Neural progenitor cell (in vitro differentiated cells): ENCODE measurements at regions not wholly inside any gene's neighbourhood (a gene's known extent, or its start where the extent isn't known, plus 50 kb on each side); places are given as distances from the start of the nearest gene placed in this dataset.

Experiments used
- DNase-seq: peaks from one replicate; pipeline ENCODE4 v3.0.0-alpha.2; 2016; ENCODE audit warnings: low spot score
- H2AFZ ChIP-seq: fragments of 200-600 bp; sonication (generic); replicated peaks from 2 replicates; pipeline ENCODE4 v1.6.1; 2016; ENCODE audit warnings: antibody characterized with exemption
- H3F3A ChIP-seq: fragments of 200-600 bp; sonication (generic); 2 replicates; pipeline ENCODE4 v1.6.1; 2016; ENCODE audit warnings: antibody characterized with exemption, low read depth
- H3K27ac ChIP-seq: fragments of 200-600 bp; sonication (generic); 2 replicates; pipeline ENCODE4 v1.5.1; 2016; ENCODE audit warnings: mild to moderate bottlenecking
- H3K27me3 ChIP-seq: fragments of 200-600 bp; sonication (generic); 2 replicates; pipeline ENCODE4 v1.6.1; 2016; ENCODE audit warnings: mild to moderate bottlenecking, moderate library complexity
- H3K36me3 ChIP-seq: fragments of 200-600 bp; sonication (generic); 2 replicates; pipeline ENCODE4 v1.5.1; 2016
- H3K4me1 ChIP-seq: fragments of 200-600 bp; sonication (generic); 2 replicates; pipeline ENCODE4 v1.6.1; 2016; ENCODE audit warnings: mixed run types
- H3K4me2 ChIP-seq: fragments of 200-600 bp; sonication (generic); 2 replicates; pipeline ENCODE4 v1.6.1; 2016
- H3K4me3 ChIP-seq: fragments of 200-600 bp; sonication (generic); 2 replicates; pipeline ENCODE4 v1.5.1; 2016
- H3K79me2 ChIP-seq: fragments of 200-600 bp; sonication (generic); 2 replicates; pipeline ENCODE4 v1.6.1; 2016; ENCODE audit warnings: low read depth
- H3K9ac ChIP-seq: fragments of 200-600 bp; sonication (generic); 2 replicates; pipeline ENCODE4 v1.6.1; 2016
- H3K9me3 ChIP-seq: fragments of 200-600 bp; sonication (generic); 2 replicates; pipeline ENCODE4 v1.5.1; 2016; ENCODE audit warnings: low read depth
- H4K20me1 ChIP-seq: fragments of 200-600 bp; sonication (generic); 2 replicates; pipeline ENCODE4 v1.6.1; 2016; ENCODE audit warnings: low read depth
- H3K27ac Mint-ChIP-seq: 3 replicates; pipeline ENCODE4 v1.8.0; 2021; ENCODE audit warnings: mixed read lengths
- H3K27me3 Mint-ChIP-seq: 2 replicates; pipeline ENCODE4 v1.8.0; 2022; ENCODE audit warnings: low read depth, mild to moderate bottlenecking, inconsistent platforms, moderate library complexity, mixed read lengths; ENCODE audit not compliant: insufficient read depth
- H3K36me3 Mint-ChIP-seq: 3 replicates; pipeline ENCODE4 v1.8.0; 2021; ENCODE audit warnings: mixed read lengths
- H3K4me1 Mint-ChIP-seq: 3 replicates; pipeline ENCODE4 v1.8.0; 2021; ENCODE audit warnings: mixed read lengths
- H3K4me3 Mint-ChIP-seq: 3 replicates; pipeline ENCODE4 v1.8.0; 2021; ENCODE audit warnings: mild to moderate bottlenecking, moderate library complexity, mixed read lengths
- H3K9me3 Mint-ChIP-seq: 3 replicates; pipeline ENCODE4 v1.8.0; 2020; ENCODE audit warnings: mixed read lengths
- EZH2 ChIP-seq: fragments of 200-600 bp; sonication (generic); IDR thresholded peaks from 2 replicates; pipeline ENCODE4 v1.6.1; 2017; ENCODE audit warnings: antibody characterized with exemption, mild to moderate bottlenecking, moderate library complexity
- EZH2phosphoT487 ChIP-seq: fragments of 200-600 bp; sonication (generic); IDR thresholded peaks from 2 replicates; pipeline ENCODE4 v1.6.1; 2017; ENCODE audit warnings: antibody characterized with exemption
- TF ChIP-seq, protein P1 (sequence below): fragments of 200-600 bp; sonication (generic); IDR thresholded peaks from 2 replicates; pipeline ENCODE4 v1.5.1; 2017; ENCODE audit warnings: antibody characterized with exemption, mild to moderate bottlenecking

DNA sequence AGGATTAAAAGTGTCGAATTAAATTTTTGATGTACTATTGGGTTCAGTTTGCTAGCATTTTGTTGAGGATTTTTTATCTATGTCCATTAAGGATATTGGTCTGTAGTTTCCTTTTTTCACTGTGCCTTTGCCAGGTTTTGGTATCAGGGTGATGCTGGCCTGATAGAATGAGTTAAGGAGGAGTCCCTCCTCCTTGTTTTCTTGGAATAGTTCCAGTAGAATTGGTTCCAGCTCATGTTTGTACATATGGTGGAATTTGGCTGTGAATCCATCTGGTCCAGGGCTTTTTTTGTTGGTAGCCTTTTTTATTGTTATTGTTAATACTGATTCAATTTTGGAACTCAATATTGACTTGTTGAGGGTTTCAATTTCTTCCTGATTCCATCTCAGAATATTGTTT is 141.8 kb downstream of the SIM1 start:
- Histone ChIP-seq H3K27ac (no peak overlapping the region), H3K79me2 (no peaks in the 10 kb centered on the region), H3K4me1 (no peaks in the 10 kb centered on the region), H3K9ac (no peak overlapping the region), H4K20me1 (no peaks in the 10 kb centered on the region), H3K4me3 (no peak overlapping the region), H3F3A (no peaks in the 10 kb centered on the region), H2AFZ (no peak overlapping the region), H3K27me3 (no peaks in the 10 kb centered on the region), H3K9me3 (no peaks in the 10 kb centered on the region), H3K36me3 (no peaks in the 10 kb centered on the region), H3K4me2 (no peak overlapping the region)
- peaks cover 4% of the 10 kb centered on the region for H3K9me3 Mint-ChIP-seq
- TF ChIP-seq EZH2phosphoT487 (no peak), EZH2 (no peak)
- TF ChIP-seq, protein P1, sequence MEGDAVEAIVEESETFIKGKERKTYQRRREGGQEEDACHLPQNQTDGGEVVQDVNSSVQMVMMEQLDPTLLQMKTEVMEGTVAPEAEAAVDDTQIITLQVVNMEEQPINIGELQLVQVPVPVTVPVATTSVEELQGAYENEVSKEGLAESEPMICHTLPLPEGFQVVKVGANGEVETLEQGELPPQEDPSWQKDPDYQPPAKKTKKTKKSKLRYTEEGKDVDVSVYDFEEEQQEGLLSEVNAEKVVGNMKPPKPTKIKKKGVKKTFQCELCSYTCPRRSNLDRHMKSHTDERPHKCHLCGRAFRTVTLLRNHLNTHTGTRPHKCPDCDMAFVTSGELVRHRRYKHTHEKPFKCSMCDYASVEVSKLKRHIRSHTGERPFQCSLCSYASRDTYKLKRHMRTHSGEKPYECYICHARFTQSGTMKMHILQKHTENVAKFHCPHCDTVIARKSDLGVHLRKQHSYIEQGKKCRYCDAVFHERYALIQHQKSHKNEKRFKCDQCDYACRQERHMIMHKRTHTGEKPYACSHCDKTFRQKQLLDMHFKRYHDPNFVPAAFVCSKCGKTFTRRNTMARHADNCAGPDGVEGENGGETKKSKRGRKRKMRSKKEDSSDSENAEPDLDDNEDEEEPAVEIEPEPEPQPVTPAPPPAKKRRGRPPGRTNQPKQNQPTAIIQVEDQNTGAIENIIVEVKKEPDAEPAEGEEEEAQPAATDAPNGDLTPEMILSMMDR: no peak
- H3K36me3 Mint-ChIP-seq: no peaks in the 10 kb centered on the region
- H3K27me3 Mint-ChIP-seq: no peaks in the 10 kb centered on the region
- H3K4me1 Mint-ChIP-seq: no peaks in the 10 kb centered on the region
- no peak overlapping the region for H3K4me3 Mint-ChIP-seq
- DNase-seq: no peak
- no peak overlapping the region for H3K27ac Mint-ChIP-seq

DNA sequence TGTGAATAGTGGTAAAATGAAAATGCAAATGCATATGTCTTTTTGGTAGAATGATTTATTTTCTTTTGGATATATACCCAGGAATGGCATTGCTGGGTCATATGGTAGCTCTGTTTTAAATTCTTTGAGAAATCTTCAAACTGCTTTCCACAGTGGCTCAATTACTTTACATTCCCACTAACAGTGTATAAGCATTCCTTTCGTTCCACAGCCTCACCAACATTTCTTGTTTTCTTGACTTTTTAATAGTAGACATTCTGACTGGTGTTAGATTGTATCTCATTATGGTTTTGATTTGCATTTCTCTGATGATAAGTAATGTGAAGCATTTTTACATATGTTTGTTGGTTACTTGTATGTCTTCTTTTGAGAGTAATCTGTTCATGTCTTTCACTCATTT is 144.0 kb downstream of the SIM1 start:
- Histone ChIP-seq H2AFZ (no peak overlapping the region), H3K27ac (no peak overlapping the region), H3K9ac (no peak overlapping the region), H3K36me3 (no peaks in the 10 kb centered on the region), H3K79me2 (no peaks in the 10 kb centered on the region), H3K9me3 (no peaks in the 10 kb centered on the region), H3K4me3 (no peak overlapping the region), H3F3A (no peaks in the 10 kb centered on the region), H4K20me1 (no peaks in the 10 kb centered on the region), H3K4me2 (no peak overlapping the region), H3K27me3 (no peaks in the 10 kb centered on the region), H3K4me1 (no peaks in the 10 kb centered on the region)
- no peaks in the 10 kb centered on the region for H3K36me3 Mint-ChIP-seq
- H3K4me1 Mint-ChIP-seq: no peaks in the 10 kb centered on the region
- H3K27ac Mint-ChIP-seq: no peak overlapping the region
- TF ChIP-seq EZH2 (no peak), EZH2phosphoT487 (no peak)
- TF ChIP-seq, protein P1: no peak
- H3K9me3 Mint-ChIP-seq: peaks cover 4% of the 10 kb centered on the region
- H3K4me3 Mint-ChIP-seq: no peak overlapping the region
- no peak for DNase-seq
- H3K27me3 Mint-ChIP-seq: no peaks in the 10 kb centered on the region

DNA sequence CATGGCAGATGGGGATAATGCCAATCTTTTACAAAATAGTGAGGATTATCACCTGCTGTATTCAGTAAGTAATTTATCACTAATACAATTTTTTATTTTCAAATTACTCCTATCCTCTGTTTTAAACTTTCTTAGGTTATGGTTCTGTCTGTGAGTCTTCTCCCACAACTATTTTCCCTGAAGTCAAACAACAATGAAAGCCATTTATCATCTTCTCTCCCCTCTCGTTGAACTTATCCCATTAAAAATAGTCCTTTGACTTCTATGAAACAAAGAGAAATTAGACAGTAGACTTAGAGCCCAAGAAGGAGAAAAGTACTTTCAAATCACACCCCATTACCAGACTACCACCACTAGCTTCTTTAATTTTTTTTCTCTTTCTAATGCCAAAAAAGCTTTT is 147.7 kb downstream of the SIM1 start:
- Histone ChIP-seq H3K36me3 (no peaks in the 10 kb centered on the region), H3K9ac (no peak overlapping the region), H3K27ac (no peak overlapping the region), H3K4me3 (no peak overlapping the region), H4K20me1 (no peaks in the 10 kb centered on the region), H3K4me1 (no peaks in the 10 kb centered on the region), H3K4me2 (no peak overlapping the region), H2AFZ (no peak overlapping the region), H3F3A (no peaks in the 10 kb centered on the region), H3K9me3 (no peaks in the 10 kb centered on the region), H3K27me3 (no peaks in the 10 kb centered on the region), H3K79me2 (no peaks in the 10 kb centered on the region)
- no peaks in the 10 kb centered on the region for H3K4me1 Mint-ChIP-seq
- no peaks in the 10 kb centered on the region for H3K27me3 Mint-ChIP-seq
- no peaks in the 10 kb centered on the region for H3K36me3 Mint-ChIP-seq
- peaks cover 4% of the 10 kb centered on the region for H3K9me3 Mint-ChIP-seq
- TF ChIP-seq EZH2 (no peak), EZH2phosphoT487 (no peak)
- TF ChIP-seq, protein P1: no peak
- no peak overlapping the region for H3K27ac Mint-ChIP-seq
- DNase-seq: no peak
- no peak overlapping the region for H3K4me3 Mint-ChIP-seq

DNA sequence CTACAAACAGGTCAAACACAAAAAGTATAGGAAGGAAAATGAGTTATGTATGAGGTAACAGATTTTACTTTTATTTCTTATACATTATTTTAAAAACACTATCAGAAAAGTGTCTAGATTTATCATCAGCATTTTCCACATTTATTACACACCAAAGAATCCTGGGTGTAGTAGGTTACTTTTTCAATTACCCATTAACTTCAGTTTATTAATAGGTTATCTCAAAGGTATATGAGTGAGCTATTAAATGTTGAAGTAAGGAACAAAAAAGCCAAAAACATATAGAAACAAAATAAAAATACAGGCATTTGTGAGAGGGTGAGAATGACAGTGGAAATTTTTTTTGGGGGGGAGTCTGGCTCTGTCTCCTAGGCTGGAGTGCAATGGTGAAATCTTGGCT is 150.5 kb downstream of the SIM1 start:
- Mint-ChIP-seq H3K4me3 (no peak overlapping the region), H3K9me3 (no peaks in the 10 kb centered on the region), H3K36me3 (no peaks in the 10 kb centered on the region), H3K27me3 (no peaks in the 10 kb centered on the region), H3K4me1 (no peaks in the 10 kb centered on the region), H3K27ac (no peak overlapping the region)
- no peak overlapping the region for H3K4me2 ChIP-seq
- no peaks in the 10 kb centered on the region for H4K20me1 ChIP-seq
- no peak for DNase-seq
- H3K27me3 ChIP-seq: no peaks in the 10 kb centered on the region
- H3K79me2 ChIP-seq: no peaks in the 10 kb centered on the region
- H3F3A ChIP-seq: no peaks in the 10 kb centered on the region
- no peaks in the 10 kb centered on the region for H3K36me3 ChIP-seq
- H3K4me1 ChIP-seq: no peaks in the 10 kb centered on the region
- no peak overlapping the region for H3K4me3 ChIP-seq
- H3K9ac ChIP-seq: no peak overlapping the region
- H2AFZ ChIP-seq: no peak overlapping the region
- TF ChIP-seq, protein P1: no peak
- TF ChIP-seq EZH2 (no peak), EZH2phosphoT487 (no peak)
- H3K27ac ChIP-seq: no peak overlapping the region
- no peaks in the 10 kb centered on the region for H3K9me3 ChIP-seq
